GM23338 (cell line): ENCODE measurements at regions not wholly inside any gene's neighbourhood (a gene's known extent, or its start where the extent isn't known, plus 50 kb on each side); places are given as distances from the start of the nearest gene placed in this dataset.

ENCODE experiments used
- ATAC-seq: fragments of 200-7000 bp; cut with Tn5 transposase; 3 replicates; pipeline ENCODE4 v1.9.1; 2020
- DNase-seq: peaks from one replicate; pipeline ENCODE4 v3.0.0-alpha.2; 2015; ENCODE audit warnings: low spot score
- H2AFZ ChIP-seq: fragments of 200-600 bp; sonication (generic); 2 replicates; pipeline ENCODE4 v1.8.0; 2016; ENCODE audit warnings: antibody characterized with exemption, mild to moderate bottlenecking, moderate library complexity
- H3F3A ChIP-seq: fragments of 200-600 bp; sonication (generic); replicated peaks from 2 replicates; pipeline ENCODE4 v1.8.0; 2017; ENCODE audit warnings: antibody characterized with exemption, mixed run types, low read depth
- H3K27ac ChIP-seq: fragments of 200-600 bp; sonication (generic); 2 replicates; pipeline ENCODE4 v1.6.1; 2016; ENCODE audit warnings: low read depth
- H3K27me3 ChIP-seq: fragments of 200-600 bp; sonication (generic); 2 replicates; pipeline ENCODE4 v1.8.0; 2016; ENCODE audit warnings: mild to moderate bottlenecking, mixed run types, moderate library complexity; ENCODE audit not compliant: insufficient read depth
- H3K36me3 ChIP-seq: fragments of 200-600 bp; sonication (generic); 2 replicates; pipeline ENCODE4 v1.8.0; 2016; ENCODE audit warnings: mild to moderate bottlenecking; ENCODE audit not compliant: insufficient read depth
- H3K4me1 ChIP-seq: fragments of 200-600 bp; sonication (generic); 2 replicates; pipeline ENCODE4 v1.8.0; 2016; ENCODE audit warnings: mild to moderate bottlenecking, moderate library complexity; ENCODE audit not compliant: insufficient read depth
- H3K4me2 ChIP-seq: fragments of 200-600 bp; sonication (generic); 2 replicates; pipeline ENCODE4 v1.7.1; 2017; ENCODE audit warnings: mixed run types
- H3K4me3 ChIP-seq: fragments of 200-600 bp; sonication (generic); 2 replicates; pipeline ENCODE4 v1.6.1; 2016; ENCODE audit warnings: mixed run types
- H3K79me2 ChIP-seq: fragments of 200-600 bp; sonication (generic); replicated peaks from 2 replicates; pipeline ENCODE4 v1.8.0; 2017; ENCODE audit warnings: mild to moderate bottlenecking; ENCODE audit not compliant: insufficient read depth
- H3K9me2 ChIP-seq: fragments of 200-600 bp; sonication (generic); 2 replicates; pipeline ENCODE4 v1.8.0; 2017; ENCODE audit not compliant: insufficient read depth
- H4K20me1 ChIP-seq: fragments of 200-600 bp; sonication (generic); replicated peaks from 2 replicates; pipeline ENCODE4 v1.8.0; 2017; ENCODE audit warnings: mild to moderate bottlenecking; ENCODE audit not compliant: insufficient read depth
- H3K27ac Mint-ChIP-seq: 2 replicates; pipeline ENCODE4 v1.8.0; 2020; ENCODE audit warnings: inconsistent platforms, mild to moderate bottlenecking, moderate library complexity, mixed read lengths
- H3K27me3 Mint-ChIP-seq: 3 replicates; pipeline ENCODE4 v1.8.0; 2022; ENCODE audit warnings: low read depth, mild to moderate bottlenecking, moderate library complexity, mixed read lengths, inconsistent platforms; ENCODE audit not compliant: insufficient read depth, poor library complexity
- H3K36me3 Mint-ChIP-seq: 3 replicates; pipeline ENCODE4 v1.8.0; 2021; ENCODE audit warnings: low read depth, mild to moderate bottlenecking, inconsistent platforms, moderate library complexity, mixed read lengths
- H3K4me1 Mint-ChIP-seq: 3 replicates; pipeline ENCODE4 v1.8.0; 2020; ENCODE audit warnings: mild to moderate bottlenecking, inconsistent platforms, mixed read lengths
- H3K4me3 Mint-ChIP-seq: 3 replicates; pipeline ENCODE4 v1.8.0; 2021; ENCODE audit warnings: moderate library complexity, mild to moderate bottlenecking, inconsistent platforms, mixed read lengths
- H3K9me3 Mint-ChIP-seq: 3 replicates; pipeline ENCODE4 v1.8.0; 2020; ENCODE audit warnings: moderate library complexity, mild to moderate bottlenecking, inconsistent platforms, mixed read lengths
- CREB1 ChIP-seq: fragments of 250-450 bp; sonication (Bioruptor Pico); IDR thresholded peaks from 2 replicates; pipeline ENCODE4 v1.5.0; 2020; ENCODE audit warnings: low read depth, mild to moderate bottlenecking, moderate library complexity
- EZH2phosphoT487 ChIP-seq: fragments of 200-600 bp; sonication (generic); IDR thresholded peaks from one replicate; pipeline ENCODE4 v1.8.1; 2018; ENCODE audit warnings: antibody characterized with exemption; ENCODE audit not compliant: unreplicated experiment
- JUNB ChIP-seq: IDR thresholded peaks from one replicate; pipeline ENCODE4 v1.6.1; 2016; ENCODE audit warnings: antibody characterized with exemption; ENCODE audit not compliant: unreplicated experiment
- NANOG ChIP-seq: IDR thresholded peaks from 2 replicates; pipeline ENCODE4 v1.6.1; 2016; ENCODE audit warnings: antibody characterized with exemption, borderline replicate concordance
- POLR2AphosphoS5 ChIP-seq: IDR thresholded peaks from 2 replicates; pipeline ENCODE4 v1.6.1; 2016; ENCODE audit warnings: antibody characterized with exemption, low read depth
- ZNF114 ChIP-seq: fragments of 250-450 bp; sonication (Bioruptor Pico); IDR thresholded peaks from 2 replicates; pipeline ENCODE4 v1.5.0; 2020; ENCODE audit warnings: mild to moderate bottlenecking, moderate library complexity
- TF ChIP-seq, protein P1 (sequence below): IDR thresholded peaks from 2 replicates; pipeline ENCODE4 v1.6.1; 2016; ENCODE audit warnings: antibody characterized with exemption
- TF ChIP-seq, protein P2 (sequence below): fragments of 250-450 bp; sonication (Bioruptor Pico); IDR thresholded peaks from 2 replicates; pipeline ENCODE4 v1.5.0; 2020; ENCODE audit warnings: mild to moderate bottlenecking, moderate library complexity

DNA sequence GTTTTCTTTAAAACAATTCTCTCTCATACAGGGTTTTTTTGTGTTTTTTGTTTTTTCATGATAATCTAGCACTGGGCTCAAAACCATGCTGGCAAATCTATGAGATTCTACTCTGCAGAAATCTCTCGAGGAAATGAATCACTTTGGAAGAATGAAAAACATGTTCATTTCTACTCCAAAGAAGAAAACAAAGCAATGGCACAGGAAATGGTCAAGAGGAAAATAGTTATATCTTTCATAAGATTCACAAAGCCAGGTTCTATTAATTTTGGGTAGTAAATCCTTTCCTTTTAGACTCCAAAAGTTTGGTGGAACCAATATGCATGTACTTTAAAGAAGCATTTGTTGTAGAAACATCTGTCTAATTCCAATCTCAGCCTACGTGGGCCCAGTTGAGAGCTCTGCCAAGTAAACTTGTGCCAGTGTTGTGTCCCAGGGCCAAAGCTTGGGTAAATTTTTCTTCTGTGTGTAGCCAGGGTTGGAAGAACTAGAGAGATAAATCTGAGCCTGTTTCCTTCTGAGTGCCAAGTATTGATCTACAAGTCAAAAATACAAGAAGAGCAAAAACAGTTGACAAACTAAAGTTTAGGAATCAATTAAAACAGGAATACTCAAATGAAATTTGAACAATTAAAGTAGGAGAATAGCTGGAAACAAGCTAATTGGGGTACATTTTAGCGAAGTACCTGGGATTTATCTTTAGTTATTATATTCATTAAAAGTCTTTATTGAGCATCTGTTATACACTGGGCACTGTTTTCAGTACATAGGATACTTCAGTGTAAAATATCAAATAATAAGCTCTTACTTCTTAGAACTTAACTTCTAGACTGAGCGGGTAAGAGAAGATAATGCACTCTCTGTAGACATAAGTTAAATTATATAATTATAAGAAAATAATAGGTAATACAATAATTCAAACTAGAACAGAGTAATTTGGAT is 657.5 kb upstream of the NECTIN3 start:
- Mint-ChIP-seq H3K36me3 (no peaks in the 10 kb centered on the region), H3K4me3 (no peak overlapping the region), H3K27me3 (peaks cover 2% of the 10 kb centered on the region), H3K4me1 (peaks cover 4% of the 10 kb centered on the region; the same call in 1 of the 3 replicates), H3K27ac (no peak overlapping the region), H3K9me3 (no peaks in the 10 kb centered on the region)
- Histone ChIP-seq H3K4me2 (no peak overlapping the region), H3K36me3 (no peaks in the 10 kb centered on the region), H3K9me2 (peaks cover 7% of the 10 kb centered on the region; the same call in 1 of the 2 replicates), H4K20me1 (no peaks in the 10 kb centered on the region), H3K27ac (no peak overlapping the region), H3K79me2 (no peaks in the 10 kb centered on the region), H3K27me3 (no peaks in the 10 kb centered on the region), H3K4me1 (no peaks in the 10 kb centered on the region), H2AFZ (no peak overlapping the region), H3F3A (no peaks in the 10 kb centered on the region), H3K4me3 (no peak overlapping the region)
- TF ChIP-seq NANOG, result no peak
- TF ChIP-seq POLR2AphosphoS5, result no peak
- TF ChIP-seq EZH2phosphoT487, result no peak
- TF ChIP-seq, protein P1, sequence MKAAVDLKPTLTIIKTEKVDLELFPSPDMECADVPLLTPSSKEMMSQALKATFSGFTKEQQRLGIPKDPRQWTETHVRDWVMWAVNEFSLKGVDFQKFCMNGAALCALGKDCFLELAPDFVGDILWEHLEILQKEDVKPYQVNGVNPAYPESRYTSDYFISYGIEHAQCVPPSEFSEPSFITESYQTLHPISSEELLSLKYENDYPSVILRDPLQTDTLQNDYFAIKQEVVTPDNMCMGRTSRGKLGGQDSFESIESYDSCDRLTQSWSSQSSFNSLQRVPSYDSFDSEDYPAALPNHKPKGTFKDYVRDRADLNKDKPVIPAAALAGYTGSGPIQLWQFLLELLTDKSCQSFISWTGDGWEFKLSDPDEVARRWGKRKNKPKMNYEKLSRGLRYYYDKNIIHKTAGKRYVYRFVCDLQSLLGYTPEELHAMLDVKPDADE, result no peak
- TF ChIP-seq ZNF114 (CRISPR knock-in tag), result no peak
- no peak for TF ChIP-seq CREB1 (CRISPR knock-in tag)
- no peak for TF ChIP-seq JUNB
- DNase-seq (no peak), ATAC-seq (no peak)

DNA sequence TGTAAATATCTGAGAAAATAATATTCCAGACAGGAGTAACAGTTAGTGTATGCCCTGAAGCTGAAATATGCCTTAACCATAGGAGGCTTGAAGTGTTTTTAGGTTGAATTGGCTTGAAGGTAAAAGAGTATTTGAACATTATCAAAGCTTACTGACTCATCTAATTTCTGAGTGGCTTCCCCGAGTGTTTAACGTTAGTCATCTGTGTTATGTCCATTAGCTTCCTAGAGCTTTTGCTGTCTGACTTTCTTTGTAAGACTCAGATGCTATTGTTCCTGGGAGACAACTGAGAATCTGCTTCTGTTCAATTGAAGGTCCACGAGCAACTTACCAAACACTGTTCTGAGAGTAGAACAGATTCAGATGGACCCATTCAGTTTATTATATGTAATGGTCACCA is 656.8 kb upstream of the NECTIN3 start:
- H3K79me2 ChIP-seq, result no peaks in the 10 kb centered on the region
- Mint-ChIP-seq H3K27me3 (peaks cover 2% of the 10 kb centered on the region), H3K4me3 (no peak overlapping the region), H3K4me1 (peaks cover 5% of the 10 kb centered on the region; the same call in 1 of the 3 replicates), H3K27ac (no peak overlapping the region), H3K36me3 (no peaks in the 10 kb centered on the region), H3K9me3 (no peaks in the 10 kb centered on the region)
- no peak overlapping the region for H3K4me3 ChIP-seq
- no peaks in the 10 kb centered on the region for H4K20me1 ChIP-seq
- TF ChIP-seq NANOG, result no peak
- TF ChIP-seq, protein P2, sequence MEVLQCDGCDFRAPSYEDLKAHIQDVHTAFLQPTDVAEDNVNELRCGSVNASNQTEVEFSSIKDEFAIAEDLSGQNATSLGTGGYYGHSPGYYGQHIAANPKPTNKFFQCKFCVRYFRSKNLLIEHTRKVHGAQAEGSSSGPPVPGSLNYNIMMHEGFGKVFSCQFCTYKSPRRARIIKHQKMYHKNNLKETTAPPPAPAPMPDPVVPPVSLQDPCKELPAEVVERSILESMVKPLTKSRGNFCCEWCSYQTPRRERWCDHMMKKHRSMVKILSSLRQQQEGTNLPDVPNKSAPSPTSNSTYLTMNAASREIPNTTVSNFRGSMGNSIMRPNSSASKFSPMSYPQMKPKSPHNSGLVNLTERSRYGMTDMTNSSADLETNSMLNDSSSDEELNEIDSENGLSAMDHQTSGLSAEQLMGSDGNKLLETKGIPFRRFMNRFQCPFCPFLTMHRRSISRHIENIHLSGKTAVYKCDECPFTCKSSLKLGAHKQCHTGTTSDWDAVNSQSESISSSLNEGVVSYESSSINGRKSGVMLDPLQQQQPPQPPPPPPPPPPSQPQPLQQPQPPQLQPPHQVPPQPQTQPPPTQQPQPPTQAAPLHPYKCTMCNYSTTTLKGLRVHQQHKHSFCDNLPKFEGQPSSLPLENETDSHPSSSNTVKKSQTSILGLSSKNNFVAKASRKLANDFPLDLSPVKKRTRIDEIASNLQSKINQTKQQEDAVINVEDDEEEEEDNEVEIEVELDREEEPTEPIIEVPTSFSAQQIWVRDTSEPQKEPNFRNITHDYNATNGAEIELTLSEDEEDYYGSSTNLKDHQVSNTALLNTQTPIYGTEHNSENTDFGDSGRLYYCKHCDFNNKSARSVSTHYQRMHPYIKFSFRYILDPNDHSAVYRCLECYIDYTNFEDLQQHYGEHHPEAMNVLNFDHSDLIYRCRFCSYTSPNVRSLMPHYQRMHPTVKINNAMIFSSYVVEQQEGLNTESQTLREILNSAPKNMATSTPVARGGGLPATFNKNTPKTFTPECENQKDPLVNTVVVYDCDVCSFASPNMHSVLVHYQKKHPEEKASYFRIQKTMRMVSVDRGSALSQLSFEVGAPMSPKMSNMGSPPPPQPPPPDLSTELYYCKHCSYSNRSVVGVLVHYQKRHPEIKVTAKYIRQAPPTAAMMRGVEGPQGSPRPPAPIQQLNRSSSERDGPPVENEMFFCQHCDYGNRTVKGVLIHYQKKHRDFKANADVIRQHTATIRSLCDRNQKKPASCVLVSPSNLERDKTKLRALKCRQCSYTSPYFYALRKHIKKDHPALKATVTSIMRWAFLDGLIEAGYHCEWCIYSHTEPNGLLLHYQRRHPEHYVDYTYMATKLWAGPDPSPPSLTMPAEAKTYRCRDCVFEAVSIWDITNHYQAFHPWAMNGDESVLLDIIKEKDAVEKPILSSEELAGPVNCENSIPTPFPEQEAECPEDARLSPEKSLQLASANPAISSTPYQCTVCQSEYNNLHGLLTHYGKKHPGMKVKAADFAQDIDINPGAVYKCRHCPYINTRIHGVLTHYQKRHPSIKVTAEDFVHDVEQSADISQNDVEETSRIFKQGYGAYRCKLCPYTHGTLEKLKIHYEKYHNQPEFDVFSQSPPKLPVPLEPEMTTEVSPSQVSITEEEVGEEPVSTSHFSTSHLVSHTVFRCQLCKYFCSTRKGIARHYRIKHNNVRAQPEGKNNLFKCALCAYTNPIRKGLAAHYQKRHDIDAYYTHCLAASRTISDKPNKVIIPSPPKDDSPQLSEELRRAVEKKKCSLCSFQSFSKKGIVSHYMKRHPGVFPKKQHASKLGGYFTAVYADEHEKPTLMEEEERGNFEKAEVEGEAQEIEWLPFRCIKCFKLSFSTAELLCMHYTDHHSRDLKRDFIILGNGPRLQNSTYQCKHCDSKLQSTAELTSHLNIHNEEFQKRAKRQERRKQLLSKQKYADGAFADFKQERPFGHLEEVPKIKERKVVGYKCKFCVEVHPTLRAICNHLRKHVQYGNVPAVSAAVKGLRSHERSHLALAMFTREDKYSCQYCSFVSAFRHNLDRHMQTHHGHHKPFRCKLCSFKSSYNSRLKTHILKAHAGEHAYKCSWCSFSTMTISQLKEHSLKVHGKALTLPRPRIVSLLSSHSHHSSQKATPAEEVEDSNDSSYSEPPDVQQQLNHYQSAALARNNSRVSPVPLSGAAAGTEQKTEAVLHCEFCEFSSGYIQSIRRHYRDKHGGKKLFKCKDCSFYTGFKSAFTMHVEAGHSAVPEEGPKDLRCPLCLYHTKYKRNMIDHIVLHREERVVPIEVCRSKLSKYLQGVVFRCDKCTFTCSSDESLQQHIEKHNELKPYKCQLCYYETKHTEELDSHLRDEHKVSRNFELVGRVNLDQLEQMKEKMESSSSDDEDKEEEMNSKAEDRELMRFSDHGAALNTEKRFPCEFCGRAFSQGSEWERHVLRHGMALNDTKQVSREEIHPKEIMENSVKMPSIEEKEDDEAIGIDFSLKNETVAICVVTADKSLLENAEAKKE (CRISPR knock-in tag), result no peak
- H3K27ac ChIP-seq, result no peak overlapping the region
- no peaks in the 10 kb centered on the region for H3K36me3 ChIP-seq
- no peaks in the 10 kb centered on the region for H3F3A ChIP-seq
- H2AFZ ChIP-seq, result no peak overlapping the region
- no peak for ATAC-seq
- H3K9me2 ChIP-seq, result peaks cover 7% of the 10 kb centered on the region; the same call in 1 of the 2 replicates
- DNase-seq, result no peak
- no peaks in the 10 kb centered on the region for H3K4me1 ChIP-seq
- H3K27me3 ChIP-seq, result no peaks in the 10 kb centered on the region
- no peak overlapping the region for H3K4me2 ChIP-seq
